NCI-H510A (cell line): ENCODE measurements at regions not wholly inside any gene's neighbourhood (a gene's known extent, or its start where the extent isn't known, plus 50 kb on each side); places are given as distances from the start of the nearest gene placed in this dataset.
A peak's percentile ranks its signal among the peaks of the same experiment; 100 is the strongest.
"Not testable (repeated sequence)": the region's sequence is repeated elsewhere in the genome, so short reads cannot be mapped to it uniquely, and the experiment has no call there.

Experiments used
- DNase-seq: peaks from one replicate; lab custom pipeline; 2025; lab: John Stamatoyannopoulos, UW

DNA sequence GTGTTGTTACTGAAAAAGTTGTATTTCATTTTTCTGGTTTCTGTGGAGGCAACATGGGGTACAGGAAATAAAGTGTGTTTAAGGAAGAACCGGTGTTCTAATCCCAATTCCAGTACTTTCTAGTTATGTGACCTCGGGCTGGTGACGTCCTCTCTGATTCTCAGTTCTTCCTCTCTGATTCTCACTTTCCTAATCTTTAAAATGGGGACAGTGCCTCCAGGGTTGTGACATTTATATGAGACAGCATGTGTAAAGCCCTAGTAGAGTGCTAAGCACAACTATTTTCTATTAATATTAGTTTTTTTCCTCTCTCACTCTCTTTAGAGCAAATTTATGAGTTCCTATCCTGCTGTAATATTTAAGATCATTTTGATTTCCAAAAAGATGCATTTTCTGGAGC, 50.9 kb upstream of the PTPDC1 start:
- DNase-seq: no peak

- DNase-seq: no peak
These were observed 52.3 kb upstream of the PTPDC1 start for GRCh38 chr9:94031946-94032345.

- DNase-seq: no peak
These were observed 52.9 kb upstream of the PTPDC1 start for GRCh38 chr9:94031380-94031779.

- peak; percentile 80 for DNase-seq
These were observed 53.7 kb upstream of the PTPDC1 start for GRCh38 chr9:94030318-94031179.

GRCh38 chr9:94029932-94030317, 54.3 kb upstream of the PTPDC1 start:
- DNase-seq: no peak

DNA sequence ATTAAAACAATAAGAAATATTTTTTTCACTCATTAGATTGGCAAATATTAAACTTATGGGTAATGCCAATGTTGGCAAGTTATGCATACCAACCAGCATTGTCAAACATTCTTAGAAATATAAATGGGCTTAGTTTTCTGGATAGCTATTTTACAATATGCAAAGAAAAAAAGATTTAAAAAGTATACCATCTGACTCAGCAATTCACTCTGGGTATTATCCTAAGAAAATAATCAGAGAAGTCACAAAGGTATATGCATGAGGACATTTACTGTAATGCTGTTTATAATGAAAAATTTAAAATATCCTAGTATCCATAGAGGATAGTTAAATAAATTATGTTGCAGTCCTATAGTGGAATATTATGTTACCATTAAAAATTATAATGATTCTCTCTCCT, 57.4 kb upstream of the PTPDC1 start:
- DNase-seq: no peak

DNA sequence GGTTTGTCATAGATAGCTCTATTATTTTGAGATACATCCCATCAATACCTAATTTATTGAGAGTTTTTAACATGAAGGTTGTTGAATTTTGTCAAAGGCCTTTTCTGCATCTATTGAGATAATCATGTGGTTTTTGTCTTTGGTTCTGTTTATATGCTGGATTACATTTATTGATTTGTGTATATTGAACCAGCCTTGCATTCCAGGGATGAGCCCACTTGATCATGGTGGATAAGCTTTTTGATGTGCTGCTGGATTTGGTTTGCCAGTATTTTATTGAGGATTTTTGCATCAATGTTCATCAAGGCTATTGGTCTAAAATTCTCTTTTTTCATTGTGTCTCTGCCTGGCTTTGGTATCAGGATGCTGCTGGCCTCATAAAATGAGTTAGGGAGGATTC, 61.8 kb upstream of the PTPDC1 start:
- DNase-seq: not testable (repeated sequence)

- DNase-seq: not testable (repeated sequence)
These were observed 63.4 kb upstream of the PTPDC1 start for GRCh38 chr9:94020836-94021235.

DNA sequence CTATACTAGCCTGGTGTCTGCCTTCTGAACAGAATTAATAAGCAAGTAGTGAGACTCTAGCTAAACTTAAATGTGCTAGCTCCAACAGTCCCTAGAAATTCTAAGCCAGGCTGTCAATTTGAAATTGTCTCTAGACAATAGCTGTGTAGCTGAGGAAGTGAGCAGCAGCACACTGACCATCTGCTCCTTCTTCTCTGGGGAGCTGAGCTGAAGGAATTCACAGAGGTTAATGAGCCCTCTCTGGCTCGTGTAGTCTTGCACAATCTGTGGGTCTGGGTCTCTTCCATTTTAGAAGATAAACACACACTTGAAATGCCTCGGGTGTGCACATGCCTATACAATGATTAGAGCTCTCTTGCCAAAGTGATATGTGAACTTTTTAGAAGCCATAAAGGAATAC, 63.5 kb upstream of the BARX1 start:
- DNase-seq: no peak

DNA sequence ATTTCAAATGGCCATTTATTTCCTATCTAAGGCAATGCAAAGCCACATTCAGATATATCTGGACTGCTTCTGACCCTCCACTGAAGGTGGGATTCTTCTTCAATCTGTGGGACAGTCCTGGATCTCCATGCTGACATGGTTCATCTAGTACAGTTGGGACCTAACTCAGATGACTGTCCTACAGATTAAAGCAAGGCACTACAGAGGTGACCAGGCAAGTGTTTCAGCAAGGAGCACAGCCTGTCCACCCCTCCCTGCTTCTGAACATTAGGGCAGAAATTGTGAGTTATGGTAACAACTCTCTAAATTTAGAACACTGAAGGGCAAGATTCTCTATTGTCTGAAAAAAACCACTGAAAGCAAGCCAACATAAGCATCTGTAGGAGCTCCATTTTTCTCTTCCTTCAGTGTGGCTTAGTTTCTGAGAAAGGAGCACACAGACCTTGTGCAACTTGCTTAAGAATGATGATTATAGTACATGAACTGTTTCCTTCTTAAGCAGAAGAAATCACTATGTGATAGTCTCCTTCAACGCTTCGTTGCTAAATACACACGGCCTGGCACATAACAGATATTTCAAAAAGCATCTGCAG, 62.9 kb upstream of the BARX1 start:
- no peak for DNase-seq

- DNase-seq: no peak
These were observed 61.6 kb upstream of the BARX1 start for GRCh38 chr9:94016744-94017143.

DNA sequence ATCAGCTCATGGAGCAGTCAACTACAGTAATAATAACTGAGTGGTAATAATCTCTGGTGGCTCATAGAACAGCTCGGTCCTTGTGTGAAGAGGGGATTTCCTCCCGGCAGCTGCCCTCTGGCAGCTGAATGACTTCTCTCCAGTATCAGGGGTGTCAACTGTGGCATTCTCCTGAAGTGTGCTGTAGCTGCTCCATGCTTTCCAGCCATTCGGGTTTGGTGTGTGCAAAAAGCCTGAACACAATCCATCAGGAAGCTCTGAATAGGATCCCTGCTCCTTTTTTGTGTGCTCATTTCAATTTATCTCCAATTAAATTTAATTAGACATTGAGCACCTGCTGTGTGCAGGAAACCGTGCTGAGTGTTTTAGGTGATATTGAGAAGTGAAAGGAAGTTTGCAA, 59.8 kb upstream of the BARX1 start:
- DNase-seq: peak; percentile 59

DNA sequence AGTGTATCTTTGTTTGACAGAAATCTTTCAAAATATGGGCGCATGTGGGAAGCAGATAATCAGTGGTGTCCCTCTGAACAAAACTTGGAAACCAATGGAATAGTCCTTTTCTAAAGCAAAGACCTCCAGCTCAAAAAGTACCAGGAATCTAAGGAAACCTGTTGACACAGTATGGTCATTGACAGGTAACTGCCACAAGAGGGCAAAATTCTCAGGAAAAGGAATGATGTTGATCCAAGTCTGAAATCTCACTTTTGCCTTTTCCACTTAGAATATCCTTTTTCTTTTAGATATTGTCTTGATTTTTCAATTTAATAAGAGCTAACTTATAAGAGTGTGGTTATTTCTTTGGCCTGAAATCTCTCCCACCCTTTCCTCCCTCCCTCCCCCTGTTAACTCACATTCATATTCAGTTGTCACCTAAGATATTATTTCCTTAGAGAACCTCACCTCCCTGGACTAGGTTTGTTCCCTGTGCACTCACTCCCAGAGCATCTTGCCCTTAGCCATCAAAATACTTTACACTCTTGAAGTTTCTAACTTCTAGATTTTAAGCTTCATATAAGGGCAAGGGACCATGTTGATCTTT, 59.0 kb upstream of the BARX1 start:
- DNase-seq: peak; percentile 17

- DNase-seq: no peak
These were observed 55.9 kb upstream of the BARX1 start for GRCh38 chr9:94010980-94011533.

DNA sequence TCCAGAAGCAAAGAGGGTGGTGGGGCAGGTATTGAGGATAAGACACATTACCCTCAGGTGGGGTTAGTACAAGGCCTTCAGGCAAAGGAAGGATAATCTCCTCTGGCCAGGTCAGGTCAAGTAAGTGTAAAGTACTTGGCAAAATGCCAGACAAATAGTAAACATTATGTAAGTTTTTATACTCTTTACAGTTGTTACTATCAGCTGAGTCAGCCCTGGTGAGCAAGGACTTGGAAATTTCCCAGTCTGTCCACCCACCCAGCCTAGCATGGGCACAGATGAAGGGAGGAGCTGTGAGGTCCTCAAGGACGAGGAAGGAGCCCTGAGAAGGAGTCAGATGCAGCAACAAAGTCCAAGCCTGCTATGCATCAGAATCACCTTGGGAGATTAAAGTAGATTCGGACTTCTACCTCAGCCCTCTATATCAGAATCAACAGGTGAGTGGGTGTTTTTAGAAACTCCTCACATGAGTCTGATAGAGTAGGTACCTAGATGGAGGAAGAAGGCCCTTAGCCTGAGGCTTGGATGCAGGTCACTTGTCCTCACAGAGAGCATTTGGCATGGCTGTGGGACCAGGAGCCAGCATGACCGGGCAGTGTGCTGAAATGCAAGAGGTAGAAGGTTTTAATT, 50.2 kb upstream of the BARX1 start:
- DNase-seq: no peak
